ENCODE measurements at regions not wholly inside any gene's neighbourhood (a gene's known extent, or its start where the extent isn't known, plus 50 kb on each side); places are given as distances from the start of the nearest gene placed in this dataset.

DNA sequence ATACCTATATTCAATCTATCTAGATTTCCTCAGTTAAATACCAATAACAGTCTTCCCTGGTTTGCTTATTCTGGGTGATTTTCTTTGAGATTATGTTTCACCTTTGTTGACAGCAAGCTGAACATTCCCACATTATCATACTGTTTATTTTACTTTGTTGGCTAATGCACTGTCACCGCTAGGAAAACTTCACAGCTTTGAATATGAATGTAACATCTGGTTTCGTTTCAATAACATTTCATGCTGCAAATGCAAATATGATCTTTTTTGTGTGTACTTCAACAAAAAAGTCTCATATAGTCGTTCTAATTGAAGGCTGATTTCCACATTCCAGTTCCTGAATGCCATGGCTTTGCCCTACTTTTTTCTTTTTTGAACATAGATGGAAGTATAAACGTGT, 946.3 kb upstream of the GHITM start:
- H4K20me1 ChIP-seq (ENCODE audit: control insufficient read depth, extremely low read depth, insufficient read depth, low read length): no peaks in the 10 kb centered on the region
- H3K4me2 ChIP-seq (ENCODE audit: control insufficient read depth, extremely low read depth, insufficient read depth, low read depth, low read length): no peak overlapping the region
- no peaks in the 10 kb centered on the region for H3K79me2 ChIP-seq (ENCODE audit: control insufficient read depth, insufficient read depth, low read length)
- H3K4me3 ChIP-seq (ENCODE audit: control insufficient read depth in 2 of 3, extremely low read depth in 1 of 3, insufficient read depth in 2 of 3, low read depth in 1 of 3, low read length in 3 of 3): no peak overlapping the region
- no peak for DNase-seq (ENCODE audit: low read depth, low spot score)
- FAIRE-seq: no peak
- H2AFZ ChIP-seq (ENCODE audit: control insufficient read depth, low read length): no peak overlapping the region
- dilution Hi-C loops (cut with MboI; ENCODE audit: extremely low pct_ligation_motif_present, low sequenced_read_pairs): no loop called here
- H3K27ac ChIP-seq (ENCODE audit: control insufficient read depth, insufficient read depth, low read length): no peak overlapping the region
- no peak overlapping the region for H3K9ac ChIP-seq (ENCODE audit: control insufficient read depth, extremely low read depth, insufficient read depth, low read length)
- H3K4me1 ChIP-seq (ENCODE audit: control insufficient read depth, extremely low read depth, insufficient read depth, low read length): no peaks in the 10 kb centered on the region
- TF ChIP-seq, protein P1, sequence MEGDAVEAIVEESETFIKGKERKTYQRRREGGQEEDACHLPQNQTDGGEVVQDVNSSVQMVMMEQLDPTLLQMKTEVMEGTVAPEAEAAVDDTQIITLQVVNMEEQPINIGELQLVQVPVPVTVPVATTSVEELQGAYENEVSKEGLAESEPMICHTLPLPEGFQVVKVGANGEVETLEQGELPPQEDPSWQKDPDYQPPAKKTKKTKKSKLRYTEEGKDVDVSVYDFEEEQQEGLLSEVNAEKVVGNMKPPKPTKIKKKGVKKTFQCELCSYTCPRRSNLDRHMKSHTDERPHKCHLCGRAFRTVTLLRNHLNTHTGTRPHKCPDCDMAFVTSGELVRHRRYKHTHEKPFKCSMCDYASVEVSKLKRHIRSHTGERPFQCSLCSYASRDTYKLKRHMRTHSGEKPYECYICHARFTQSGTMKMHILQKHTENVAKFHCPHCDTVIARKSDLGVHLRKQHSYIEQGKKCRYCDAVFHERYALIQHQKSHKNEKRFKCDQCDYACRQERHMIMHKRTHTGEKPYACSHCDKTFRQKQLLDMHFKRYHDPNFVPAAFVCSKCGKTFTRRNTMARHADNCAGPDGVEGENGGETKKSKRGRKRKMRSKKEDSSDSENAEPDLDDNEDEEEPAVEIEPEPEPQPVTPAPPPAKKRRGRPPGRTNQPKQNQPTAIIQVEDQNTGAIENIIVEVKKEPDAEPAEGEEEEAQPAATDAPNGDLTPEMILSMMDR (optimal IDR thresholded peaks at IDR 0.05 in 1 of 3, IDR thresholded peaks at IDR 0.05 in 1 of 3, conservative IDR thresholded peaks at IDR 0.05 in 1 of 3; ENCODE audit: extremely low read depth in 1 of 3, insufficient read depth in 2 of 3, low read length in 3 of 3): no peak
- no peak for TF ChIP-seq EZH2 (IDR thresholded peaks at IDR 0.05; ENCODE audit: low read length)
- no peaks in the 10 kb centered on the region for H3K9me3 ChIP-seq (ENCODE audit: control insufficient read depth, low read depth, low read length)
- H3K27me3 ChIP-seq (ENCODE audit: control insufficient read depth, extremely low read depth, insufficient read depth, low read length): no peaks in the 10 kb centered on the region
- no peaks in the 10 kb centered on the region for H3K36me3 ChIP-seq (ENCODE audit: control insufficient read depth in 2 of 2, extremely low read depth in 1 of 2, insufficient read depth in 2 of 2, low read length in 2 of 2)
- H3K9me1 ChIP-seq (ENCODE audit: control insufficient read depth, extremely low read depth, insufficient read depth, low read length): no peaks in the 10 kb centered on the region

DNA sequence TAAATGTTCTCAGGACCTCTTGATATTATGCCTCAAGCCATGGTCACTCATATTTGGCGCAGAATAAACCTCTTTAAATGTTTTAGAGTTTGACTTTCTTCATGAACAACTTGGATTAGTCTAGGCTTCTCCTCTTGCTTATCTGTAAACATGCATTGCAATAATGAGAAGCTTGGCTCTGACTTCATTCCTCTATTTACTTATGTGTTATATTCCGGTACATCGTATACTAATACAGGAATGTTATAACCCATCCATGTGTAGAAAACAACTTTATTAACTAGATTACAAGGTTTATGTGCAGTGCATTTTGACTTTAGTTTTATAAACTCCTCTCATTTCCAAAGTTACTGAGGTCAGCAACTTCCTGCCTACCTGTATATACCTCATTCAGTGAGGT, 944.3 kb upstream of the GHITM start:
- H3K4me1 ChIP-seq (ENCODE audit: control insufficient read depth, extremely low read depth, insufficient read depth, low read length): no peaks in the 10 kb centered on the region
- dilution Hi-C loops (cut with MboI; ENCODE audit: extremely low pct_ligation_motif_present, low sequenced_read_pairs): no loop called here
- H3K27ac ChIP-seq (ENCODE audit: control insufficient read depth, insufficient read depth, low read length): no peak overlapping the region
- no peak overlapping the region for H3K4me3 ChIP-seq (ENCODE audit: control insufficient read depth in 2 of 3, extremely low read depth in 1 of 3, insufficient read depth in 2 of 3, low read depth in 1 of 3, low read length in 3 of 3)
- no peak overlapping the region for H3K4me2 ChIP-seq (ENCODE audit: control insufficient read depth, extremely low read depth, insufficient read depth, low read depth, low read length)
- FAIRE-seq (no peak), DNase-seq (ENCODE audit: low read depth, low spot score) (no peak)
- no peaks in the 10 kb centered on the region for H3K36me3 ChIP-seq (ENCODE audit: control insufficient read depth in 2 of 2, extremely low read depth in 1 of 2, insufficient read depth in 2 of 2, low read length in 2 of 2)
- no peaks in the 10 kb centered on the region for H3K27me3 ChIP-seq (ENCODE audit: control insufficient read depth, extremely low read depth, insufficient read depth, low read length)
- TF ChIP-seq EZH2 (IDR thresholded peaks at IDR 0.05; ENCODE audit: low read length): no peak
- TF ChIP-seq, protein P1 (optimal IDR thresholded peaks at IDR 0.05 in 1 of 3, IDR thresholded peaks at IDR 0.05 in 1 of 3, conservative IDR thresholded peaks at IDR 0.05 in 1 of 3; ENCODE audit: extremely low read depth in 1 of 3, insufficient read depth in 2 of 3, low read length in 3 of 3): no peak
- no peaks in the 10 kb centered on the region for H4K20me1 ChIP-seq (ENCODE audit: control insufficient read depth, extremely low read depth, insufficient read depth, low read length)
- no peaks in the 10 kb centered on the region for H3K9me1 ChIP-seq (ENCODE audit: control insufficient read depth, extremely low read depth, insufficient read depth, low read length)
- no peaks in the 10 kb centered on the region for H3K9me3 ChIP-seq (ENCODE audit: control insufficient read depth, low read depth, low read length)
- H3K79me2 ChIP-seq (ENCODE audit: control insufficient read depth, insufficient read depth, low read length): no peaks in the 10 kb centered on the region
- no peak overlapping the region for H3K9ac ChIP-seq (ENCODE audit: control insufficient read depth, extremely low read depth, insufficient read depth, low read length)
- no peak overlapping the region for H2AFZ ChIP-seq (ENCODE audit: control insufficient read depth, low read length)

Data from keratinocyte (primary cell).